HepG2 (cell line): ENCODE measurements at regions not wholly inside any gene's neighbourhood (a gene's known extent, or its start where the extent isn't known, plus 50 kb on each side); places are given as distances from the start of the nearest gene placed in this dataset.

ENCODE experiments used
- ATAC-seq: fragments of 200-7000 bp; cut with Tn5 transposase; 3 replicates; pipeline ENCODE4 v1.9.1; 2020; ENCODE audit warnings: mild to moderate bottlenecking, moderate library complexity
- BruUV-seq: library from RNA; stranded (reverse); fragments of 400-500 nt; replicated peaks from 2 replicates; lab custom pipeline; 2021; lab: Mats Ljungman, UMichigan
- CTCF ChIA-PET: fragments of 300-600 bp; formaldehyde crosslinking; extraction: SDS; loops from one replicate; lab custom pipeline; 2021; ENCODE audit warnings: low total read pairs, inconsistent platforms, low intra/inter-chr PET ratio; lab: Yijun Ruan, JAX
- POLR2A ChIA-PET: fragments of 350-600 bp; sonication (Branson Sonifier 250); formaldehyde crosslinking; loops from one replicate; lab custom pipeline; 2020; ENCODE audit warnings: antibody characterized with exemption, inconsistent platforms; lab: Yijun Ruan, JAX
- DNase-seq: peaks from one replicate; pipeline ENCODE4 v3.0.0-alpha.2; 2015; ENCODE audit warnings: low spot score
- FAIRE-seq: peaks from 3 replicates; lab custom pipeline; 2011; peaks lifted over from hg19 to GRCh38; lab: Jason Lieb, UNC
- H2AFZ ChIP-seq: one replicate; pipeline ENCODE4 v1.6.1; 2011; ENCODE audit warnings: low read length, inconsistent platforms
- H3K27ac ChIP-seq: fragments of 300-600 bp; 3 replicates; pipeline ENCODE4 v1.8.0; 2011; ENCODE audit warnings: mixed run types, mild to moderate bottlenecking, mixed read lengths, low read length, inconsistent platforms; ENCODE audit not compliant: insufficient read depth; ENCODE audit errors: extremely low read length
- H3K27me3 ChIP-seq, 2 experiments: fragments of 200-600 bp in 1 of 2; 2 replicates in 1 of 2; 3 replicates in 1 of 2; pipeline versions ENCODE4 v1.6.0 to v1.8.0; 2011; ENCODE audit warnings: low read length in 2 of 2, mild to moderate bottlenecking in 2 of 2, moderate library complexity in 2 of 2, inconsistent platforms in 1 of 2; ENCODE audit not compliant: insufficient read depth in 2 of 2, control insufficient read depth in 1 of 2
- H3K36me3 ChIP-seq, 2 experiments: fragments of 200-600 bp in 1 of 2; replicated peaks in 1 of 2; 2 replicates in 1 of 2; 3 replicates in 1 of 2; pipeline versions ENCODE4 v1.5.1 to v1.8.0; 2011; ENCODE audit warnings: low read length in 2 of 2, inconsistent platforms in 1 of 2; ENCODE audit not compliant: insufficient read depth in 2 of 2, control insufficient read depth in 1 of 2
- H3K4me1 ChIP-seq: 2 replicates; pipeline ENCODE4 v1.5.1; 2012; ENCODE audit warnings: low read length, inconsistent platforms; ENCODE audit not compliant: insufficient read depth
- H3K4me2 ChIP-seq: 2 replicates; pipeline ENCODE4 v1.6.0; 2011; ENCODE audit warnings: low read depth, low read length, inconsistent platforms
- H3K4me3 ChIP-seq, 3 experiments: fragments of 200-600 bp in 1 of 3; sonication (generic), shearing (Covaris generic) in 1 of 3; replicated peaks in 1 of 3; 2 replicates each; pipeline ENCODE4 v1.5.1; 2011 to 2016; ENCODE audit warnings: low read length in 3 of 3, inconsistent platforms in 2 of 3, low read depth in 2 of 3, mild to moderate bottlenecking in 2 of 3, control low read depth in 1 of 3, mixed read lengths in 1 of 3; ENCODE audit not compliant: insufficient read depth in 1 of 3
- H3K79me2 ChIP-seq: one replicate; pipeline ENCODE4 v1.6.1; 2011; ENCODE audit warnings: low read length, inconsistent platforms; ENCODE audit not compliant: insufficient read depth
- H3K9ac ChIP-seq: 2 replicates; pipeline ENCODE4 v1.6.0; 2011; ENCODE audit warnings: mild to moderate bottlenecking, low read depth, low read length, inconsistent platforms; ENCODE audit not compliant: insufficient read depth
- H3K9me3 ChIP-seq: 2 replicates; pipeline ENCODE4 v1.5.1; 2012; ENCODE audit warnings: mild to moderate bottlenecking, low read length
- H4K20me1 ChIP-seq: 2 replicates; pipeline ENCODE4 v1.6.0; 2011; ENCODE audit warnings: inconsistent platforms, mild to moderate bottlenecking, low read length, moderate library complexity; ENCODE audit not compliant: insufficient read depth
- ARID3A ChIP-seq: IDR thresholded peaks from 2 replicates; pipeline ENCODE4 v1.6.1; 2012; ENCODE audit warnings: low read depth, low read length, improper control_type of control experiment
- CENPX ChIP-seq: sonication (generic); formaldehyde crosslinking; IDR thresholded peaks from 2 replicates; pipeline ENCODE4 v1.9.0; 2021; ENCODE audit warnings: mild to moderate bottlenecking, missing genetic modification reagents, moderate library complexity
- FOXM1 ChIP-seq: sonication (generic); formaldehyde crosslinking; IDR thresholded peaks from 2 replicates; pipeline ENCODE4 v1.5.0; 2020; ENCODE audit warnings: missing genetic modification reagents
- KLF15 ChIP-seq: sonication (generic); formaldehyde crosslinking; IDR thresholded peaks from 2 replicates; pipeline ENCODE4 v1.8.1; 2023; ENCODE audit warnings: borderline replicate concordance, mild to moderate bottlenecking, inconsistent platforms, missing genetic modification reagents, mixed read lengths
- MAFF ChIP-seq: IDR thresholded peaks from 2 replicates; pipeline ENCODE4 v1.6.1; 2011; ENCODE audit warnings: low read depth, low read length, improper control_type of control experiment
- MAFK ChIP-seq, 2 experiments: IDR thresholded peaks in 1 of 2; conservative IDR thresholded peaks in 1 of 2; 2 replicates each; pipeline ENCODE4 v1.6.1; 2011; ENCODE audit warnings: improper control_type of control experiment in 2 of 2, low read length in 2 of 2
- MATR3 ChIP-seq: sonication (generic); formaldehyde crosslinking; IDR thresholded peaks from 2 replicates; pipeline ENCODE4 v1.4.0; 2020; ENCODE audit warnings: missing genetic modification reagents
- SOX5 ChIP-seq: IDR thresholded peaks from 2 replicates; pipeline ENCODE4 v1.6.1; 2016; ENCODE audit warnings: borderline replicate concordance
- ZBTB10 ChIP-seq: sonication (generic); formaldehyde crosslinking; IDR thresholded peaks from 2 replicates; pipeline ENCODE4 v1.4.0; 2020; ENCODE audit warnings: missing genetic modification reagents, borderline replicate concordance
- ZFP36 ChIP-seq: fragments of 150-350 bp; IDR thresholded peaks from 2 replicates; pipeline ENCODE4 v1.6.1; 2018; ENCODE audit warnings: borderline replicate concordance, low read length, low read depth; ENCODE audit not compliant: partially characterized antibody
- ZNF451 ChIP-seq: sonication (generic); formaldehyde crosslinking; IDR thresholded peaks from 2 replicates; pipeline ENCODE4 v1.5.0; 2020; ENCODE audit warnings: mild to moderate bottlenecking, missing genetic modification reagents
- ZNF597 ChIP-seq: sonication (generic); formaldehyde crosslinking; IDR thresholded peaks from 2 replicates; pipeline ENCODE4 v1.5.0; 2020; ENCODE audit warnings: missing genetic modification reagents
- ZNF619 ChIP-seq: sonication (generic); formaldehyde crosslinking; IDR thresholded peaks from 2 replicates; pipeline ENCODE4 v1.4.0; 2020; ENCODE audit warnings: mild to moderate bottlenecking, missing genetic modification reagents
- ZNF776 ChIP-seq: sonication (generic); formaldehyde crosslinking; IDR thresholded peaks from 2 replicates; pipeline ENCODE4 v1.4.0; 2020; ENCODE audit warnings: mild to moderate bottlenecking, missing genetic modification reagents
- ZSCAN29 ChIP-seq: sonication (generic); formaldehyde crosslinking; conservative IDR thresholded peaks from 2 replicates; pipeline ENCODE4 v1.4.0; 2020; ENCODE audit warnings: mild to moderate bottlenecking, missing genetic modification reagents
- WGBS: methylation state at CpG from one replicate; pipeline ENCODE4 v1.1.6; 2017; ENCODE audit warnings: low lambda C conversion rate; 5-methylcytosine and 5-hydroxymethylcytosine counted together
- in situ Hi-C: cut with HindIII; loops from 2 replicates; pipeline ENCODE4 v1.10.0; 2017; ENCODE audit warnings: low pct_unique_long_range_greater_than_20kb; ENCODE audit not compliant: extremely low pct_ligation_motif_present
- intact Hi-C: fragments of 100-400 bp; cut with micrococcal nuclease; formaldehyde crosslinking; loops from one replicate; pipeline ENCODE4 v1.10.0; 2022; ENCODE audit not compliant: unreplicated experiment

GRCh38 chr2:36074008-36074407 lies 281.6 kb upstream of the CRIM1 start:
- no peaks in the 10 kb centered on the region for H3K27me3 ChIP-seq
- ATAC-seq, result no peak
- in situ Hi-C loops (no loop called here), intact Hi-C loops (no loop called here)
- H3K36me3 ChIP-seq, result no peaks in the 10 kb centered on the region
- TF ChIP-seq ZFP36, result no peak
- TF ChIP-seq MAFF, result 0 out of 2 replicates have a peak, but pooled peaks have one; percentile 22
- TF ChIP-seq MAFK (conservative IDR thresholded peaks at IDR 0.05 in 1 of 2, IDR thresholded peaks at IDR 0.05 in 1 of 2; ENCODE audit: low read length in 2 of 2), result peak; percentile 25 to 66; a peak in 3 of 4 replicates
- no peaks in the 10 kb centered on the region for H4K20me1 ChIP-seq
- DNase-seq, result no peak
- WGBS, result 0% methylated on average over 1 of the region's 1 CpG
- H3K9me3 ChIP-seq, result no peaks in the 10 kb centered on the region
- no peak overlapping the region for H2AFZ ChIP-seq
- no TSS peak for BruUV-seq
- H3K4me1 ChIP-seq, result no peaks in the 10 kb centered on the region
- ChIA-PET CTCF (no interaction called here), POLR2A (no interaction called here)
- no peak overlapping the region for H3K4me2 ChIP-seq
- no peak overlapping the region for H3K4me3 ChIP-seq
- no peak overlapping the region for H3K27ac ChIP-seq
- H3K79me2 ChIP-seq, result no peaks in the 10 kb centered on the region
- no peak overlapping the region for H3K9ac ChIP-seq
- no peak for FAIRE-seq

GRCh38 chr2:36071698-36072097 lies 283.9 kb upstream of the CRIM1 start:
- Histone ChIP-seq H3K27ac (no peak overlapping the region), H3K9me3 (no peaks in the 10 kb centered on the region), H3K4me2 (no peak overlapping the region), H3K4me1 (no peaks in the 10 kb centered on the region), H2AFZ (no peak overlapping the region), H3K36me3 (no peaks in the 10 kb centered on the region), H3K9ac (no peak overlapping the region), H3K79me2 (no peaks in the 10 kb centered on the region), H3K4me3 (no peak overlapping the region), H3K27me3 (no peaks in the 10 kb centered on the region), H4K20me1 (no peaks in the 10 kb centered on the region)
- 14% methylated on average over 1 of the region's 1 CpG for WGBS
- in situ Hi-C loops (no loop called here), intact Hi-C loops (no loop called here)
- BruUV-seq, result no TSS peak
- POLR2A ChIA-PET, result no interaction called here
- CTCF ChIA-PET, result no interaction called here
- FAIRE-seq (no peak), ATAC-seq (no peak), DNase-seq (no peak)
- TF ChIP-seq ZNF776 (CRISPR knock-in tag) (no peak), KLF15 (no peak), MATR3 (CRISPR knock-in tag) (no peak), ZNF619 (CRISPR knock-in tag) (no peak), ZBTB10 (CRISPR knock-in tag) (no peak), ARID3A (no peak), ZNF597 (no peak), SOX5 (CRISPR knock-in tag) (no peak), CENPX (CRISPR knock-in tag) (no peak), ZNF451 (no peak), ZSCAN29 (CRISPR knock-in tag) (no peak), FOXM1 (CRISPR knock-in tag) (no peak)
